Keratinocyte (primary cell): ENCODE measurements at regions not wholly inside any gene's neighbourhood (a gene's known extent, or its start where the extent isn't known, plus 50 kb on each side); places are given as distances from the start of the nearest gene placed in this dataset.

Source experiments
- DNase-seq: peaks from one replicate; pipeline ENCODE4 v3.0.0-alpha.2; 2011; ENCODE audit warnings: low read depth, missing footprints, low spot score
- FAIRE-seq: peaks from 2 replicates; lab custom pipeline; 2011; peaks lifted over from hg19 to GRCh38; lab: Jason Lieb, UNC
- H2AFZ ChIP-seq: 2 replicates; pipeline ENCODE4 v1.6.0; 2012; ENCODE audit warnings: low read length, control low read depth, inconsistent platforms; ENCODE audit not compliant: control insufficient read depth
- H3K27ac ChIP-seq: 2 replicates; pipeline ENCODE4 v1.5.1; 2011; ENCODE audit warnings: low read length; ENCODE audit not compliant: control insufficient read depth, insufficient read depth
- H3K27me3 ChIP-seq: 3 replicates; pipeline ENCODE4 v1.6.0; 2011; ENCODE audit warnings: low read length; ENCODE audit not compliant: control insufficient read depth, insufficient read depth; ENCODE audit errors: extremely low read depth
- H3K36me3 ChIP-seq, 2 experiments: 2 replicates in 1 of 2; 3 replicates in 1 of 2; pipeline ENCODE4 v1.5.1; 2011; ENCODE audit warnings: low read length in 2 of 2, mild to moderate bottlenecking in 1 of 2; ENCODE audit not compliant: control insufficient read depth in 2 of 2, insufficient read depth in 2 of 2; ENCODE audit errors: extremely low read depth in 1 of 2
- H3K4me1 ChIP-seq: 3 replicates; pipeline ENCODE4 v1.5.1; 2011; ENCODE audit warnings: low read length; ENCODE audit not compliant: control insufficient read depth, insufficient read depth; ENCODE audit errors: extremely low read depth
- H3K4me2 ChIP-seq: 3 replicates; pipeline ENCODE4 v1.6.0; 2011; ENCODE audit warnings: low read depth, low read length; ENCODE audit not compliant: control insufficient read depth, insufficient read depth; ENCODE audit errors: extremely low read depth
- H3K4me3 ChIP-seq, 3 experiments: fragments of 200-600 bp in 1 of 3; sonication (generic) in 1 of 3; 2 replicates in 2 of 3; 3 replicates in 1 of 3; pipeline ENCODE4 v1.5.1; 2011 to 2016; ENCODE audit warnings: low read length in 3 of 3, mild to moderate bottlenecking in 3 of 3, control low read depth in 2 of 3, inconsistent platforms in 1 of 3, low read depth in 1 of 3, mixed read lengths in 1 of 3, mixed run types in 1 of 3, moderate library complexity in 1 of 3; ENCODE audit not compliant: control insufficient read depth in 2 of 3, insufficient read depth in 2 of 3; ENCODE audit errors: extremely low read depth in 1 of 3
- H3K79me2 ChIP-seq: 2 replicates; pipeline ENCODE4 v1.6.0; 2012; ENCODE audit warnings: low read length; ENCODE audit not compliant: control insufficient read depth, insufficient read depth
- H3K9ac ChIP-seq: 3 replicates; pipeline ENCODE4 v1.6.0; 2011; ENCODE audit warnings: low read length; ENCODE audit not compliant: control insufficient read depth, insufficient read depth; ENCODE audit errors: extremely low read depth
- H3K9me1 ChIP-seq: 3 replicates; pipeline ENCODE4 v1.6.0; 2011; ENCODE audit warnings: low read length; ENCODE audit not compliant: control insufficient read depth, insufficient read depth; ENCODE audit errors: extremely low read depth
- H3K9me3 ChIP-seq: 2 replicates; pipeline ENCODE4 v1.5.1; 2012; ENCODE audit warnings: low read depth, low read length; ENCODE audit not compliant: control insufficient read depth
- H4K20me1 ChIP-seq: 3 replicates; pipeline ENCODE4 v1.6.0; 2011; ENCODE audit warnings: low read length; ENCODE audit not compliant: control insufficient read depth, insufficient read depth; ENCODE audit errors: extremely low read depth
- EZH2 ChIP-seq: IDR thresholded peaks from one replicate; pipeline ENCODE4 v1.6.1; 2012; ENCODE audit warnings: inconsistent platforms, mild to moderate bottlenecking, low read length, moderate library complexity
- dilution Hi-C: fragments of 300-500 bp; cut with MboI; formaldehyde crosslinking; loops from one replicate; pipeline ENCODE4 v1.7.0; 2020; ENCODE audit warnings: low sequenced_read_pairs; ENCODE audit not compliant: extremely low pct_ligation_motif_present
- TF ChIP-seq, protein P1 (sequence below), 3 experiments: IDR thresholded peaks in 1 of 3; conservative IDR thresholded peaks in 1 of 3; optimal IDR thresholded peaks in 1 of 3; 2 replicates in 2 of 3; 3 replicates in 1 of 3; pipeline versions ENCODE3 to v1.5.1; 2011; ENCODE audit warnings: low read length in 3 of 3, mild to moderate bottlenecking in 3 of 3, moderate library complexity in 2 of 3, control low read depth in 1 of 3, inconsistent platforms in 1 of 3; ENCODE audit not compliant: insufficient read depth in 2 of 3; ENCODE audit errors: extremely low read depth in 1 of 3

DNA sequence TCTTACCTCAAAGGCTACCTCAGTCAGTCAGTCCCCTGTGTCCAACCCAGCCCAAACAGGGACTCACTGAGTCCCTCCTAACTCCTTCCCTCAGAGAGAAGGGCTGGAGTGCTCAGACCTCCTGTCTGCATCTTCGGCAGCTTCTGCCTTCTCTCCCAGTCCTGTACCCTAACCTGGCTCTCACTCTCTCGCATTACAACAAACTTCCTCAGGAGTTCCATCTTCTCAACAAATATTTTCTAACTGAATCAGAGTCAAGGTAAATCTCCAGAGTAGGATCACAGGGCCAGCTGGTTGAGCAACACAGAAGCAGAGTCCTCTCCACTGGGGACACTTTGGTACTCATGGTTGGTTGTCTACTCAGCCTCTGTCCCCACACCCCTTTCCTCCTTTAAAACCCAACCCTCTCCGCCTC, 92.3 kb downstream of the MRPL14 start:
- no peak for TF ChIP-seq EZH2
- TF ChIP-seq, protein P1, sequence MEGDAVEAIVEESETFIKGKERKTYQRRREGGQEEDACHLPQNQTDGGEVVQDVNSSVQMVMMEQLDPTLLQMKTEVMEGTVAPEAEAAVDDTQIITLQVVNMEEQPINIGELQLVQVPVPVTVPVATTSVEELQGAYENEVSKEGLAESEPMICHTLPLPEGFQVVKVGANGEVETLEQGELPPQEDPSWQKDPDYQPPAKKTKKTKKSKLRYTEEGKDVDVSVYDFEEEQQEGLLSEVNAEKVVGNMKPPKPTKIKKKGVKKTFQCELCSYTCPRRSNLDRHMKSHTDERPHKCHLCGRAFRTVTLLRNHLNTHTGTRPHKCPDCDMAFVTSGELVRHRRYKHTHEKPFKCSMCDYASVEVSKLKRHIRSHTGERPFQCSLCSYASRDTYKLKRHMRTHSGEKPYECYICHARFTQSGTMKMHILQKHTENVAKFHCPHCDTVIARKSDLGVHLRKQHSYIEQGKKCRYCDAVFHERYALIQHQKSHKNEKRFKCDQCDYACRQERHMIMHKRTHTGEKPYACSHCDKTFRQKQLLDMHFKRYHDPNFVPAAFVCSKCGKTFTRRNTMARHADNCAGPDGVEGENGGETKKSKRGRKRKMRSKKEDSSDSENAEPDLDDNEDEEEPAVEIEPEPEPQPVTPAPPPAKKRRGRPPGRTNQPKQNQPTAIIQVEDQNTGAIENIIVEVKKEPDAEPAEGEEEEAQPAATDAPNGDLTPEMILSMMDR (optimal IDR thresholded peaks at IDR 0.05 in 1 of 3, IDR thresholded peaks at IDR 0.05 in 1 of 3, conservative IDR thresholded peaks at IDR 0.05 in 1 of 3; ENCODE audit: extremely low read depth in 1 of 3, insufficient read depth in 2 of 3, low read length in 3 of 3): no peak
- peak overlapping the region; percentile 32 for H2AFZ ChIP-seq
- dilution Hi-C loops: no loop called here
- DNase-seq (no peak), FAIRE-seq (peak; percentile 48)
- no peaks in the 10 kb centered on the region for H3K9me1 ChIP-seq
- H3K4me2 ChIP-seq: peak overlapping the region; percentile 52
- no peaks in the 10 kb centered on the region for H3K36me3 ChIP-seq
- H4K20me1 ChIP-seq: no peaks in the 10 kb centered on the region
- no peaks in the 10 kb centered on the region for H3K9me3 ChIP-seq
- H3K27ac ChIP-seq: peak overlapping the region; percentile 79
- peaks cover 42% of the 10 kb centered on the region for H3K4me1 ChIP-seq
- H3K79me2 ChIP-seq: no peaks in the 10 kb centered on the region
- H3K27me3 ChIP-seq: no peaks in the 10 kb centered on the region
- H3K9ac ChIP-seq: no peak overlapping the region
- no peak overlapping the region for H3K4me3 ChIP-seq

DNA sequence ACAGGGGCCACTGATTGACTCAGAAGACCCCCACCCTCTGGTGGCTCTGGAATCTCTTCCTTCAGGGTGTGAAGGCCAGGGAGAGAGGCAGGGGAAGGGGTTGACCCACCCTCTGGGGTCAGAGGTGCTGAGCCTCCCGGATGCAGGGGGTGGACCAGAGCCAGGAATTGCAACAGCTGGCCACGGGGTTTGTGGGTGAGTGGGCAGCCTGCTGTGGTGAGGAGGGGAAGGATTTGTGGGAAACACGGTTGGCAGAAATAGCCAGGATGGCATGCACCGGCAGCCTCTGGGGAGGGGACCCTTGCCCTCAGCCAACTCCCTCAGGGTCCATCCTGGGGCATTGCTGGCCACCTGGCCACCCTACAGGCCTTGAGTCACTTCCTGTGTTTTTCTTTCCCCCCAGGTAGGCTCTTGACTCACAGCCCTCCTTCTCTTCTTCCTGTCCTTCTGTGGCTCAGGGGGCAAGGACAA, 92.8 kb downstream of the MRPL14 start:
- Histone ChIP-seq H3K9me3 (no peaks in the 10 kb centered on the region), H3K4me2 (peak overlapping the region; percentile 52), H3K79me2 (no peaks in the 10 kb centered on the region), H3K4me1 (peaks cover 40% of the 10 kb centered on the region), H3K36me3 (no peaks in the 10 kb centered on the region), H3K27ac (peak overlapping the region; percentile 79), H4K20me1 (no peaks in the 10 kb centered on the region), H3K9me1 (no peaks in the 10 kb centered on the region), H3K9ac (no peak overlapping the region), H3K4me3 (no peak overlapping the region), H3K27me3 (no peaks in the 10 kb centered on the region), H2AFZ (peak overlapping the region; percentile 32)
- TF ChIP-seq, protein P1 (optimal IDR thresholded peaks at IDR 0.05 in 1 of 3, IDR thresholded peaks at IDR 0.05 in 1 of 3, conservative IDR thresholded peaks at IDR 0.05 in 1 of 3; ENCODE audit: extremely low read depth in 1 of 3, insufficient read depth in 2 of 3, low read length in 3 of 3): no peak
- TF ChIP-seq EZH2: no peak
- dilution Hi-C loops: no loop called here
- FAIRE-seq (peak; percentile 59), DNase-seq (no peak)
